PC-9 (cell line): ENCODE measurements at regions not wholly inside any gene's neighbourhood (a gene's known extent, or its start where the extent isn't known, plus 50 kb on each side); places are given as distances from the start of the nearest gene placed in this dataset.

Source experiments
- EZH2 ChIP-seq: fragments of 200-600 bp; sonication (generic); IDR thresholded peaks from 2 replicates; pipeline ENCODE4 v1.8.0; 2017; ENCODE audit warnings: antibody characterized with exemption, low read depth
- TF ChIP-seq, protein P1 (sequence below): fragments of 200-600 bp; sonication (generic); conservative IDR thresholded peaks from 2 replicates; pipeline ENCODE4 v1.6.1; 2017; ENCODE audit warnings: mixed run types, antibody characterized with exemption, mild to moderate bottlenecking, moderate library complexity

DNA sequence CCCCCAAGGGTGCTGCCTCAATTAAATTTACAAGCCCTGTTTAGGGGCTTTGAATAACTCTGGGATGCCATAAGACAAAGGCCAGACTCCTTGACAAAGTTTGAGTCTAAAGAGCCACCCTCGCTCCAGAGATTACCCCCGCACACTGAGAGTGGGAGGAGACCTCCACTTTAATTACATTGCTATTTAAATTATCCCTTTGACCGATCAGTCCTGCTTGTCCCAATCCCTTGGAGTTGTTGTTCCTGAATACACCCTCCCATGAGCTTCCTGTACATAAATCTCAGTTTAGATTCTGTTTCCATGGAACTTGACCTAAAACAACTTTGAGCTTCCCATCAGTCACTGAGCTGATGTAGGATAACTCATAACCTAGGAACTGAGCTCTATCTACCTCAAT is 596.3 kb downstream of the PYDC2 start:
- TF ChIP-seq, protein P1, sequence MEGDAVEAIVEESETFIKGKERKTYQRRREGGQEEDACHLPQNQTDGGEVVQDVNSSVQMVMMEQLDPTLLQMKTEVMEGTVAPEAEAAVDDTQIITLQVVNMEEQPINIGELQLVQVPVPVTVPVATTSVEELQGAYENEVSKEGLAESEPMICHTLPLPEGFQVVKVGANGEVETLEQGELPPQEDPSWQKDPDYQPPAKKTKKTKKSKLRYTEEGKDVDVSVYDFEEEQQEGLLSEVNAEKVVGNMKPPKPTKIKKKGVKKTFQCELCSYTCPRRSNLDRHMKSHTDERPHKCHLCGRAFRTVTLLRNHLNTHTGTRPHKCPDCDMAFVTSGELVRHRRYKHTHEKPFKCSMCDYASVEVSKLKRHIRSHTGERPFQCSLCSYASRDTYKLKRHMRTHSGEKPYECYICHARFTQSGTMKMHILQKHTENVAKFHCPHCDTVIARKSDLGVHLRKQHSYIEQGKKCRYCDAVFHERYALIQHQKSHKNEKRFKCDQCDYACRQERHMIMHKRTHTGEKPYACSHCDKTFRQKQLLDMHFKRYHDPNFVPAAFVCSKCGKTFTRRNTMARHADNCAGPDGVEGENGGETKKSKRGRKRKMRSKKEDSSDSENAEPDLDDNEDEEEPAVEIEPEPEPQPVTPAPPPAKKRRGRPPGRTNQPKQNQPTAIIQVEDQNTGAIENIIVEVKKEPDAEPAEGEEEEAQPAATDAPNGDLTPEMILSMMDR, result no peak
- no peak for TF ChIP-seq EZH2
